NCI-H2227 (cell line): ENCODE measurements at regions not wholly inside any gene's neighbourhood (a gene's known extent, or its start where the extent isn't known, plus 50 kb on each side); places are given as distances from the start of the nearest gene placed in this dataset.
"Not testable (repeated sequence)": the region's sequence is repeated elsewhere in the genome, so short reads cannot be mapped to it uniquely, and the experiment has no call there.

ENCODE experiments used
- DNase-seq: peaks from one replicate; lab custom pipeline; 2025; ENCODE audit not compliant: unreplicated experiment; lab: John Stamatoyannopoulos, UW

DNA sequence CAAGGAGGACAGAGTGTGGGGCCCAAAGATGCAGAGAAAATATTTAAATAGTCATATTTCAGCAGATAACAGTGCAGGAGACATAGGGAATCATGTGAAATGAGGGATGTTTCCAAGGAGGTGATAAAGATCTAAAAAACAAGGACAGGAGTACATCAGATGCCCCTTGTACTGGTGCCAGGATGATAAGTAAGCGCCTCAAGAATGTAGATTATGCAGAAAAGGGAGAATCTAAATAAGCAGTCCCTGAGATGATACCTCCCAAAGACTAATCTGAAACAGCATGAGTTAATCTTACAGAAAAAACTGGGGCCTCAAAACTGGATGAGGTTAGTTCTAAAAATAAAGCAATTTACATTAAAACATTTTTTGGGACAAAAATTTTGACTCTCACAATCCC is 136.1 kb upstream of the WDFY3 start:
- DNase-seq: no peak

DNA sequence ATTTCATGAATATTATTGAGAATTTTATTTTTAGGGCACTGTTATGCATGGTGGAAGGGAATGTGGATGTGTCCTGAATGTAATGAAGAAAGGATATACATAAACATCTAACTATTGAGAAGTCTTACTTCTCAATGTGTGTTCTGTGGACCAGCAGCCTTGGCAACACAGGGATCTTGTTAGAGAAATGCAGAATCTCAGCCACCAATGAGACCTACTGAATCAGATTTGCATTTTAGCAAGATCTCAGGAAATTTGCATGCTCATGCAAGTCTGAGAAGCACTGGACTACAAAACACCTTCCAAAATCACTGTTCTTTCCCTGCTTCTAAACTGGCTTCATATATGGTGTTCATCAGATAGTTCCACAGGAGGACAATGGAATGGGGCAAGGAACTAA is 139.7 kb upstream of the WDFY3 start:
- no peak for DNase-seq

- DNase-seq: no peak
These were observed 140.4 kb upstream of the WDFY3 start for GRCh38 chr4:85106805-85107336.

DNA sequence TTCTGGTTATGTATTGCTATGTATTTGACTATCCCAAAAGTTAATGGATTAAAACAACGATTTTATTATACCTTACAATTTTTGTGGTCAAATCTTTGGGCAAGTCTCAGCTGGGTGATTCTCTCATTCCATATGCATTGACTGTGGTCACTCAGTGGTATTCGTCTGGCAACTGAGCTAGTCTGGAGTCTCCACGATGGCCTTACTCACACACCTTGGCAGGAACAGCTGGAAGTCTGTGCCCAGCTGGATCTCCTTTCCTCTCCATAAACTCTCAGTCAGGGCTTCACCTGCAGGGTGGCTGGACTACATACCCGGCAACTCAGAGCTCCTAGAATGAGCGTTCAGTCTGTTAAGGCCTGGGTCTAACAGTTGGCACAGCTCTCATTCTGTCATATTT is 141.1 kb upstream of the WDFY3 start:
- DNase-seq: no peak

DNA sequence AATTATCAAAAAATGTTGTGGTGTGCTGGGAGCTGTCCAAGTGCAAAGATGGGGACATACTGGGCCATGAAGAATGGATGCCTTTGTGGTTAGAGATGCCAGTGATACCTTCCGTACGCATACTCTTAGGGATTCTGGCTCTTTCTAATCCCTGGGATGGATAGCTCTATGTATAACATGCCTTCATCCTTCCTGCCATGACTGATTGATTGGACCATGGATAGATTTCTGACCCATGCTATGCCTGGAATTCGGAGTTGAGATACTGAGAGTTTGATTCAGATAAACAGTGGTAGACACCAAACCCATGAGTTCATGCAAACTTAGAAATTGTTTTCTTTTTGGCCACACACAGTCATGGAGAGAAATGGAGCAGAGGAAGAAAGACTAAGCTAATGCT is 147.2 kb upstream of the WDFY3 start:
- no peak for DNase-seq

DNA sequence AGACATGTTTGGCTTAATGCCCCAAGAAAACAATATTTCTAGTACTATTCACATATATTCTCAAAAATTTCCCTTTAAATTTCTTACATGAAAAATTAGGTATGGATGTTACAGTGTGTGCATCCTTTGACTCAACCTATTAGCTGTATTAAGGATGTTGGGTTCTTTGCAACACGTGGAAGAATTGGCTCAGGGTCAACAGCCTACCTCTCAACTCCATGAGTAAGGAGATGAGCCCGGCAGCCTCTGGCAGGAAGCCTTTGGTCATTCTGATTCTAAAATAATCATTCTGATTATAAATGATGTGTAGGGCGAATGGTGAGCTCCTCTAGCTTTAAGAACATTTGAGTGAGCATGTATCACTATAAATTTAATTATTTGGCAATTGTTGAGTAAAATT is 148.0 kb upstream of the WDFY3 start:
- DNase-seq: no peak

DNA sequence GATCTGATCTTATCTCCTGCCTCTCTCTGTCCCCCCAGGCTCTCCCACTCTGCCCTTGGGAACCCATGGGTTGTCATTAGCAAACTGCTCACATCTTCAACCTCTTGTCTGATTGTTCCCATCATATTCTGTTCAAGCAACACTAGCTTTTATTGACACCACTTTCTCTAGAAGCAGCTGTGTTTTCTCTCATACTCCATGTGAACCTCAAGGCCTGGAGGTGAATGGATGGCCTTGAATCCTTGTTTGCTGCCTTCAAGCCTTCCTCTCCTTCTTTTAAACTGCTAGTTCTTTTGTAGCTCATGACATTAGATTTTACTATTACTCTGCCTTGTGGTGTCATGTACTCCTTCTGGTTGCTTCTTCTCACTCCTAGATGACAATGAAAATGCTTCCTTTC is 149.5 kb upstream of the WDFY3 start:
- DNase-seq: no peak

GRCh38 chr4:85125688-85126087 is 159.2 kb upstream of the WDFY3 start:
- DNase-seq: no peak

DNA sequence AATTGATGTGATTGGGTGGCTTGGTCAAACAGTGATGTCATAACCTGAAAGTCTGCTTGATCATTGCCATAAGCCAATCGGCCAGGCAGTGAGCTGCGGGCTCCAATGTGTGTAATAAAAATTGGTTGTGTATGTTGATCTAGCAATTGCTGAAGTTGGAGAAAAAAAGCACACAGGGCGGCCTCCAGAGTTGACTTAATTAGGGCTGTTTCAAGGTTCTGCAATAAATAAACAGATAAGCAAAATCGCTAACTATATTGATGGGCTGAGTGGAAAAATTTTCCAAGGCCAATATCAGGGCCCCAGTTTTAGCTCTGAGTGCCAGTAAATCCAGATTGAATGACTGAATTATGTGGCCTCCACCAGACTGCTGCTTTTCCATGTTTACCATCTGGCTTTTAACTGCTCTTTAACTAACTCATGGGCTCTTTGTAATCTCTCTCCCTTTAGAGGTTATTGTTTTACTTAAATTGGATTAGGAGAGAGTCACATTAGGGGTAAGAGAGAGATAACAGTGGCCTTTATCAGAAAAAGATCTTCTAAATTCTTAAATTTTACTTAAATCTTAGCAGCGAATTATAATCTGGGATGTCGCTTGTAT is 160.6 kb upstream of the WDFY3 start:
- DNase-seq: no peak

GRCh38 chr4:85127653-85128052 is 161.2 kb upstream of the WDFY3 start:
- DNase-seq: peak; percentile 6

GRCh38 chr4:85128246-85129204 is 162.0 kb upstream of the WDFY3 start:
- DNase-seq: no peak

DNA sequence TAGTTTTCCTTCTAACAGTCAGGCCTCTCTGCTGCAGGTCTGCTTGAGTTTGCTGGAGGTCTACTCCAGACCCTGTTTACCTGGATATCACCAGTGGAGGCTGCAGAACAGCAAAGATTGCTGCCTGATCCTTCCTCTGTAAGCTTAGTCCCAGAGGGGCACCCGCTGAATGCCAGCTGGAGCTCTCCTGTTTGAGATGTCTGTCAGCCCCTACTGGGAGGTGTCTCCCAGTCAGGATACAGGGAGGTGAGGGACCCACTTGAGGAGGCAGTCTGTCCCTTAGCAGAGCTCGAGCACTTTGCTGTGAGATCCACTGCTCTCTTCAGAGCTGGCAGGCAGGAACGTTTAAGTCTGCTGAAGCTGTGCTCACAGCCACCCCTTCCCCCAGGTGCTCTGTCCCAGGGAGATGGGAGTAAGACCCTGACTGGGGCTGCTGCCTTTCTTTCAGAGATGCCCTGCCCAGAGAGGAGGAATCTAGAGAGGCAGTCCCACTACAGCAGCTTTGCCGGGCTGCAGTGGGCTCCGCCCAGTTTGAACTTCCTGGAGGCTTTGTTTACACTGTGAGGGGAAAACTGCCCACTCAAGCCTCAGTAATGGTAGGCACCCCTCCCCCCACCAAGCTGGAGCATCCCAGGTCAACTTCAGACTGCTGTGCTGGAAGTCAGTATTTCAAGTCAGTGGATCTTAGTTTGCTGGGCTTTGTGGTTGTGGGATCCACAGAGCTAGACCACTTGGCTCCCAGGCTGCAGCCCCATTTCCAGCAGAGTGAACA is 163.1 kb upstream of the WDFY3 start:
- not testable (repeated sequence) for DNase-seq

DNA sequence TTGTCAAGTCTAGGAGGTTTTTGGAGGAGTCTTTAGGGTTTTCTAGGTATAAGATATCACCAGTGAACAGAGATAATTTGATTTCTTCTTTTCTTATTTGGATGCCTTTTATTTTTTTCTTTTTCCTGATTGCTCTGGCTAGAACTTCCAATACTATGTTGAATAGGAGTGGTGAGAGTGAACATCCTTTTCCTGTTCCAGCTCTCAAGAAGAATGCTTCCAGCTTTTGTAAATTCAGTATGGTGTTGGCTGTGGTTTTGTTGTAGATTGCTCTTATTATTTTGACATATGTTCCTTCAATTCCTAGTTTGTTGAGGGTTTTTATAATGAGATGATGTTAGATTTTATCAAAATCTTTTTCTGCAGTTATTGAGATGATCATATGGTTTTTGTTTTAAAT is 165.6 kb upstream of the WDFY3 start:
- no peak for DNase-seq

DNA sequence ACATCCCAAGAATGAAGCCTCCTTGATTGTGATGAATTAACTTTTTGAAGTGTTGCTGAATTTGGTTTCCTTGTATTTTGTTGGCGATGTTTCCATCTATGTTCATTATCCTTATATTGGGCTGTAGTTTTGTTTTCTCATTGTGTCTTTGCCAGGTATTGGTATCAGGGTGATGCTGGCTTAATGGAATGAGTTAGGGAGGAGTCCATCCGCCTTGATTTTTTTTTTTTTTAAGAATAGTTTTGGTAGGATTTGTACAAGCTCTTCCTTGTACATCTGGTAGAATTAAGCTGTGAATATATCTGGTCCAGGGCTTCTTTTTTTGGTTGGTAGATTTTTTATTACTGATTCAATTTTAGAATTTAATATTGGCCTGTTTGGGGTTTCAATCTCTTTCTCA is 166.1 kb upstream of the WDFY3 start:
- DNase-seq: no peak

DNA sequence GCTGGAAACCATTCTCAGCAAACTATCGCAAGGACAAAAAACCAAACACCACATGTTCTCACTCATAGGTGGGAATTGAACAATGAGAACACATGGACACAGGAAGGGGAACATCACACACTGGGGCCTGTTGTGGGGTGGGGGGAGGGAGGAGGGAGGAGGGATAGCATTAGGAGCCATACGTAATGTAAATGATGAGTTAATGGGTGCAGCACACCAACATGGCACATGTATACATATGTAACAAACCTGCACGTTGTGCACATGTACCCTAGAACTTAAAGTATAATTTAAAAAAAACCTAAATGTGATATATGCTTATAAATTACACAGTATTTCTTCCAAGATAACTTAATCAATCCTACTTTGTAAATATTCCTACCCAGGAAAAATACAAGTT is 173.3 kb upstream of the WDFY3 start:
- not testable (repeated sequence) for DNase-seq

DNA sequence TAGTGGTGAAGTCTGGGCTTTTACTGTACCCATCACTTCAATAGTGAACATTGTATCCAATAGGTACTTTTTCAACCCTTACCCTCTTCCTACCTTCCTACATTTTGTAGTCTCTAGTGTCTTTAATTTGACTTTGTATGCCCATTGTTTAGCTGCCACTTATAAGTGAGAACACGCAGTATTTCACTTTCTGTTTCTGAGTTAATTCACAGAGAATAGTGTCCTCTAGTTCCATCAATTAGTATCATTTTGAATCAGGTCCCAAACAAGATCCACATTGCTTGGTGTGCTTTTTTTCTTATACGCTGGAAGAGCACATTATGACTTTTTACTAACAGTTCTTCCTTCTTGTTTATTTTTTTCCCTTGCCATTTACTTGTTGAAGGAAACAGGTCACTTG is 176.0 kb upstream of the WDFY3 start:
- no peak for DNase-seq

- DNase-seq: peak; percentile 77
These were observed 181.1 kb upstream of the WDFY3 start for GRCh38 chr4:85147481-85148076.

DNA sequence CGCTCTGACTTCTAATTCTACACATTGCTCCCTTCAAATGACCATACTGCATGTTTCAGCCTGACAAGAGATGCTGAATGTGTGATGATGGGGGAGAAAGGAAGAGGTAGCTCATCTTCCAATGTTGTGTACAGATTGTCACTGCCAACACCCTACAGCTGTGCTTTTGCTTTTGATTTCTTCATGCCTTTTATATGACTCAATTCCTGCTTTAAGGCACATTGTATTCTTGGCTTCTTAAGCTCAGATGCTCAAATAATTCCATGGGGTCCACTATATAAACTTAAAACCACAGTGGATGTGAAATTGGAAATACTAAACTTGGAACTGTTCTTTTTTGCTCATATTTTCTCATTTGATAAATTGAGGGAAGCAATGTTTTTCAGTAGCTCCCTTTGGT is 183.2 kb upstream of the WDFY3 start:
- no peak for DNase-seq

DNA sequence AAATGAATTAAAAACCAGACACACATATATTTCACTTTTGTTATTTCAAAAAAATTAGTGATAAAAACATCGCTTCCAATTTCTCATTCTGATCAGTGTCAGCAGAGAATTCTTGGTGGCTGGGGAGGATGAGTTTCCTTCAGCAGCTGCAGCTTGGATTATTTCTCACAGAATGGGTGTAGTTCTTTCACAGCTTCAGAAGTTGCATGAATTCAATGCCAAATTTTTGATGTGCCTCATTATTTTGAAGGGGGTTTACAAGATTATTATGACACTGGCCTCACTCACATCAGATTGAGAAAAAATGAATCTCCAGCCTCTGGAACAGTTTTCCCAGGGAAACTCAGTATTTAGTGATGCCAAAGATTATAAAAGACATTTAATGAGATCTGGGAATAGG is 184.9 kb upstream of the WDFY3 start:
- no peak for DNase-seq

GRCh38 chr4:85151786-85152185 is 185.3 kb upstream of the WDFY3 start:
- DNase-seq: no peak

DNA sequence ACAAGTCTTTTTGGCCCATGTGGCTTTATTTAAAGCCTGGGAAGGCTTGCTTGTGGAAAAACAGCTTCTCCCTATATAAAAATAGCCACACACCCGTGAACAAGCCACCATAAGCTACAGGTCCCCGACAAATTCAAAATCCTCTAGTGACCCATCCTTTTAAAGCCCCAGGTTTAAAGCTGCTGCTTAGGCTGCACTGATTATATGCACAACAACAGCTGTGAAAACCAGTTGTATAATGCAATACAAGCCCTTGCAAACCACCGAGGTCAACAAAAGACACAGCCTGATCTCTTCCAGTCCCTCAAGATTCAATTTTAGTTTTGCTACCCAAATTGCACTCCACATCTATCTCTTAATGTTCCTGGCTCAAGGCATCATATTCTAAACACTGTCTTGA is 186.0 kb upstream of the WDFY3 start:
- DNase-seq: no peak
